Fibroblast of lung (primary cell): ENCODE measurements at regions not wholly inside any gene's neighbourhood (a gene's known extent, or its start where the extent isn't known, plus 50 kb on each side); places are given as distances from the start of the nearest gene placed in this dataset.

Source experiments
- DNase-seq, 2 donors: peaks; one replicate each; pipeline versions ENCODE4 v3.0.0 to v3.0.0-alpha.2; 2010; ENCODE audit warnings: low read depth in 2 of 2
- H2AFZ ChIP-seq: 2 replicates; pipeline ENCODE4 v1.5.1; 2012; ENCODE audit warnings: low read length, control low read depth, inconsistent platforms
- H3K27ac ChIP-seq: 2 replicates; pipeline ENCODE4 v1.5.1; 2011; ENCODE audit warnings: low read length, control low read depth; ENCODE audit not compliant: insufficient read depth
- H3K27me3 ChIP-seq: 2 replicates; pipeline ENCODE4 v1.5.1; 2011; ENCODE audit warnings: mild to moderate bottlenecking, low read length; ENCODE audit not compliant: control insufficient read depth, insufficient read depth
- H3K36me3 ChIP-seq: 2 replicates; pipeline ENCODE4 v1.5.1; 2011; ENCODE audit warnings: low read length; ENCODE audit not compliant: control insufficient read depth, insufficient read depth
- H3K4me1 ChIP-seq: 2 replicates; pipeline ENCODE4 v1.5.1; 2011; ENCODE audit warnings: low read length; ENCODE audit not compliant: control insufficient read depth, insufficient read depth; ENCODE audit errors: extremely low read depth
- H3K4me2 ChIP-seq: 2 replicates; pipeline ENCODE4 v1.5.1; 2011; ENCODE audit warnings: low read length, control low read depth; ENCODE audit not compliant: insufficient read depth; ENCODE audit errors: extremely low read depth
- H3K4me3 ChIP-seq, 4 experiments: fragments of 200-600 bp in 1 of 4; sonication (generic) in 1 of 4; replicated peaks in 1 of 4; 2 replicates each; pipeline ENCODE4 v1.5.1; 2011 to 2016; ENCODE audit warnings: low read length in 4 of 4, low read depth in 3 of 4, mild to moderate bottlenecking in 3 of 4, control low read depth in 2 of 4, inconsistent platforms in 1 of 4, mixed read lengths in 1 of 4; ENCODE audit not compliant: insufficient read depth in 1 of 4; ENCODE audit errors: control extremely low read depth in 1 of 4
- H3K79me2 ChIP-seq: 2 replicates; pipeline ENCODE4 v1.5.1; 2012; ENCODE audit warnings: mild to moderate bottlenecking, low read length, inconsistent platforms; ENCODE audit not compliant: control insufficient read depth, insufficient read depth
- H3K9ac ChIP-seq: 2 replicates; pipeline ENCODE4 v1.5.1; 2011; ENCODE audit warnings: mild to moderate bottlenecking, low read length, control low read depth; ENCODE audit not compliant: insufficient read depth
- H3K9me3 ChIP-seq: 2 replicates; pipeline ENCODE4 v1.5.1; 2012; ENCODE audit warnings: low read depth, low read length; ENCODE audit not compliant: control insufficient read depth, insufficient read depth
- H4K20me1 ChIP-seq: 2 replicates; pipeline ENCODE4 v1.5.1; 2011; ENCODE audit warnings: low read length; ENCODE audit not compliant: control insufficient read depth, insufficient read depth; ENCODE audit errors: extremely low read depth
- EZH2 ChIP-seq: IDR thresholded peaks from 2 replicates; pipeline ENCODE4 v1.5.1; 2012; ENCODE audit warnings: low read length, control low read depth, mild to moderate bottlenecking; ENCODE audit errors: missing control alignments
- TF ChIP-seq, protein P1 (sequence below), 2 donors: IDR thresholded peaks in 1 of 2; conservative IDR thresholded peaks in 1 of 2; 1 replicate in 1 of 2; 2 replicates in 1 of 2; pipeline ENCODE4 v1.5.1; 2011 to 2012; ENCODE audit warnings: low read length in 2 of 2, control low read depth in 1 of 2, inconsistent platforms in 1 of 2, low read depth in 1 of 2, mild to moderate bottlenecking in 1 of 2

DNA sequence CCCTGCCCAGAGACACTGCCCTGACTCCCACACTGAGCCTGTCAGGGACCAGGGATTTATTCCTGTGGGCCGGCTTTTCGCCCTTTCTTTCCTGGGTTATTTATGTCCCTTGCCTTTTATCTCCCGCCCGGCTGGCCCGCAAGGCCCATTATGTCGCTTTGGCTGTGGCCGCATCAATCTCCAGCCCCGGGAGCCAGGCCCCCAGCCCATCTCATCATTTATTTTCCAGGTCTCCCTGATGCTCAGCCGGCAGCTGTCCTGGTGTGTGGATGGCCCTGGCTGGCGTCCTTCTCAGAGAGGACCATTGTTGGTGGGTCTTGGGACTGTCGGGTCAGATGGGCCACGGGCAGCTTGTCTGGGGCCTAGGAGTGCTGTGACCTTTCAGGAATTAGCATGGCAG lies 82.3 kb downstream of the FAM241B start:
- Histone ChIP-seq H4K20me1 (no peaks in the 10 kb centered on the region), H3K4me1 (no peaks in the 10 kb centered on the region), H3K27me3 (peaks cover 13% of the 10 kb centered on the region), H3K9me3 (no peaks in the 10 kb centered on the region), H2AFZ (no peak overlapping the region), H3K4me2 (no peak overlapping the region), H3K9ac (no peak overlapping the region), H3K27ac (no peak overlapping the region), H3K36me3 (no peaks in the 10 kb centered on the region), H3K4me3 (no peak overlapping the region), H3K79me2 (no peaks in the 10 kb centered on the region)
- TF ChIP-seq, protein P1, sequence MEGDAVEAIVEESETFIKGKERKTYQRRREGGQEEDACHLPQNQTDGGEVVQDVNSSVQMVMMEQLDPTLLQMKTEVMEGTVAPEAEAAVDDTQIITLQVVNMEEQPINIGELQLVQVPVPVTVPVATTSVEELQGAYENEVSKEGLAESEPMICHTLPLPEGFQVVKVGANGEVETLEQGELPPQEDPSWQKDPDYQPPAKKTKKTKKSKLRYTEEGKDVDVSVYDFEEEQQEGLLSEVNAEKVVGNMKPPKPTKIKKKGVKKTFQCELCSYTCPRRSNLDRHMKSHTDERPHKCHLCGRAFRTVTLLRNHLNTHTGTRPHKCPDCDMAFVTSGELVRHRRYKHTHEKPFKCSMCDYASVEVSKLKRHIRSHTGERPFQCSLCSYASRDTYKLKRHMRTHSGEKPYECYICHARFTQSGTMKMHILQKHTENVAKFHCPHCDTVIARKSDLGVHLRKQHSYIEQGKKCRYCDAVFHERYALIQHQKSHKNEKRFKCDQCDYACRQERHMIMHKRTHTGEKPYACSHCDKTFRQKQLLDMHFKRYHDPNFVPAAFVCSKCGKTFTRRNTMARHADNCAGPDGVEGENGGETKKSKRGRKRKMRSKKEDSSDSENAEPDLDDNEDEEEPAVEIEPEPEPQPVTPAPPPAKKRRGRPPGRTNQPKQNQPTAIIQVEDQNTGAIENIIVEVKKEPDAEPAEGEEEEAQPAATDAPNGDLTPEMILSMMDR (conservative IDR thresholded peaks at IDR 0.05 in 1 of 2, IDR thresholded peaks at IDR 0.05 in 1 of 2; ENCODE audit: low read depth in 1 of 2, low read length in 2 of 2): no peak
- TF ChIP-seq EZH2: no peak
- no peak for DNase-seq

DNA sequence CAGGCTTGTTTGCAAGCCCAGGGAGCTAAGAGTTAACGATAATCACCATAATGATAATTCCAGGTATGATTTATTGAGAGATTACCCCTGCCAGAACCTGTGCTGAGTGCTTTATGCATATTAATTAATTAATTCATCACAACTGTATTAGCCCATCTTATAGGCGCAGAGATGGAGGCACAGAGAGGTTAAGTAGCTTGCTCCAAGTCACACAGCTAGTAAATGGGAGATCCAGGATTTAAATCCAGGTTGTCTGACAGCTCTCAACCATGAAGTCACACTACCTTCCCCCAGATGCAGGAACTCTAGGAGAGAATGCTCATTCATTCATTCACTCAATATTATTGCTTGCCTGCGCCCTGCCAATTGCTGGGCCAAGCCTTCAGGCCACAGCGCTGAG lies 84.5 kb downstream of the FAM241B start:
- no peak overlapping the region for H3K4me2 ChIP-seq
- H3K27me3 ChIP-seq: peaks cover 7% of the 10 kb centered on the region
- H2AFZ ChIP-seq: no peak overlapping the region
- H3K27ac ChIP-seq: no peak overlapping the region
- no peak overlapping the region for H3K4me3 ChIP-seq
- no peaks in the 10 kb centered on the region for H3K79me2 ChIP-seq
- H3K36me3 ChIP-seq: no peaks in the 10 kb centered on the region
- no peaks in the 10 kb centered on the region for H3K4me1 ChIP-seq
- DNase-seq: no peak
- no peaks in the 10 kb centered on the region for H4K20me1 ChIP-seq
- no peaks in the 10 kb centered on the region for H3K9me3 ChIP-seq
- no peak for TF ChIP-seq EZH2
- TF ChIP-seq, protein P1 (conservative IDR thresholded peaks at IDR 0.05 in 1 of 2, IDR thresholded peaks at IDR 0.05 in 1 of 2; ENCODE audit: low read depth in 1 of 2, low read length in 2 of 2): no peak
- no peak overlapping the region for H3K9ac ChIP-seq

DNA sequence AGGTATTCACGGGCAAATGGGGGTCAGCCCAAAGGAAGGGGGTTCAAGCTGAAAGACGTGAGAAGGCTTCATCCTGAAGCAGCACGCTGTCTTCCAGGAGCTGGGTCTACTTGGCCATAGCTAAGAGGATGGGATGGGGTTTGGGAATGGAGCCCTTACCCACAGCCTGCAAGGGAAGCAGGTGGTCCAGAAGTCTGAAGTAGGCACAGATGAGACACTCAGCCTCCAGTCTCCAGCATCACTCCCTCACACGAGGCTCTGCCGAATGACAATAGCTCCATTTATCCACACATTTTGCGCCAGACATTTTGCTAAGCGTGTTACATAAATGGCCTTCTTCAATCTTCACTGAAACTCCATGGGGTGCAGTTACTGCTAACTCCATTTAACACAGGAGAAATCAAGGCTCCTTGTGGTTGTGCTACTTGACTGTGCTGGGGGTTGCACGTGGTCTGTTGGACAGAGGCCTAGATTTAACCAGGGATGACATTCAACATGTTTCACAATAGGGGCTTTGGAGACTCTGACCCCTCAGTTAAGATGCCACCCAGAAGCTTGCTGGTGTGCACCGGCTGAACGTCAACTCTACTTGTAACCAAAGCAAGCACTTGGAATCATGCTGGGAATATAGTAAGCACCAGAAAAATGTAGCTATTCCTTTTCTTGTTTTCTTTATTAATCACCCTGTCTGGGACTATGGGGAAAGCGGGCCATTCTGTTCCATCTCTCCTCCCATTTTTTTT lies 85.3 kb downstream of the FAM241B start:
- Histone ChIP-seq H3K4me3 (no peak overlapping the region), H2AFZ (no peak overlapping the region), H3K79me2 (no peaks in the 10 kb centered on the region), H3K9me3 (no peaks in the 10 kb centered on the region), H3K36me3 (no peaks in the 10 kb centered on the region), H3K9ac (no peak overlapping the region), H3K27me3 (peaks cover 7% of the 10 kb centered on the region), H3K27ac (no peak overlapping the region), H4K20me1 (no peaks in the 10 kb centered on the region), H3K4me1 (no peaks in the 10 kb centered on the region), H3K4me2 (no peak overlapping the region)
- TF ChIP-seq, protein P1 (conservative IDR thresholded peaks at IDR 0.05 in 1 of 2, IDR thresholded peaks at IDR 0.05 in 1 of 2; ENCODE audit: low read depth in 1 of 2, low read length in 2 of 2): no peak
- no peak for TF ChIP-seq EZH2
- peak; percentile 73 to 84 for DNase-seq
